NCI-H526 (cell line): ENCODE measurements at regions not wholly inside any gene's neighbourhood (a gene's known extent, or its start where the extent isn't known, plus 50 kb on each side); places are given as distances from the start of the nearest gene placed in this dataset.

Experiments
- DNase-seq, 2 experiments: peaks; one replicate each; lab custom pipeline; 2025; lab: John Stamatoyannopoulos, UW

DNA sequence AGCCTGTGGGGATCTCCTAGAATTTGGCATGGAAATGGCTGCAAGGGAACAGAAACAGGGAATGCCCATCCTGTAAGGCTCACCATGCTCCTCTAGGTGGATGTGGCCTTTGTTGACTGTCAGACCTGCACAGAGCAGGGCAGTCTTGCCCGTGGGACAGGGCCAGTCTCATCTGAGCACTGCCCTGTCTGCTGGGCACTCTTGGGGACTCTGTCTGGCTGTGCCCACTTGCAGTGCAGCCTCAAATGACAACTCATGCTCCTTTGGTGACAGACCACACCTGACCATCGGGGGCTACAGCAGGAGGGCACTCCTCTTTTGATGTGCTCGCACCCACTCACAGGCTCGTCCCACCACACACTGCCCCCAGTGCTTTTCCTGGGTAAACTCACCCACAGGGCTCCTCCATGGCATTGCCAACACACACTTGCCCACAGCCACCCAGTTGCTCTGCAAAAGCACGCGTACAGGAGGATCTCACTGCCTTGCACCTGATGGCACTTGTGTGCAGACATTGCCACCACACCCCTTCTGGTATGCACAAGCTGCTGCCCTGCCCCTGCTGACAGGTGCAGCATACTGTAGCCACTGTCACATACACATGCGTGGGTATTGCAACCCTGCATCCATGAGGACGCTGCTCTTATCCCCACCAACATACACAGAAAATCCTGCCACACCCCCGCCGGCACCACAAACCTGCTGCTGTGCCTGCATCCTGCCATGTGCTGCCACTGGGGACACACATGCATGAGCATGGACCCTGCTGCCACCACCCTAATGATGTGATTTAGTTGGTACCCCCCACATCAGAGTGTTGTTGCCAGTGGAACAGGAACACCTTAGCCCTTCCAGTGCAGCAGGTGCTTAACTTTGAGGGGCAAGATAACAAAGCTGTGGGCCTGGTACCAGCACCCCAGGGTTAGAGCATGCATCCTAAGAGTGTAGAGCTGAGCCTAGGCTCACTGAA lies 100.1 kb upstream of the ARHGEF9 start:
- no peak for DNase-seq

GRCh38 chrX:63869506-63869905 lies 84.5 kb upstream of the ARHGEF9 start:
- DNase-seq = no peak

GRCh38 chrX:63855896-63856295 lies 70.9 kb upstream of the ARHGEF9 start:
- no peak for DNase-seq

DNA sequence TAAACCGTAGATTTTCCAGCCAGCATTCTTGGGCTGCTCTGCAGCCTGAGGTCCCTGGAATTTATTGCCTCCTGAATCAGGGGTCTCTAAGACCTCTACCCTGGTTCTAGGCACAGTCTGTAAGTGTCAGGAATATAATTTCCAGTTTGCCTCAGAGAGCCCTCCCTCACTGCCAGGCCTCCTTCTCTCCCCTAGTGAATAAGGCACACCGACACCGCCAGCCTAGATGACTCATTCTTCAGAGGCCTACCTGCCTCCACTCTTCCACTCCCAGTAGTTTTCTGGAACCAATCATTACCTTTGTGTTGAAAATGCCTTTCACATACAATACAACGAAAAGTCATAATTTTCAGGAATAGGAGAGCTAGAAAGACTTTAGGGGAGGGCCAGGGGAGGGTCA lies 50.3 kb upstream of the ARHGEF9 start:
- no peak for DNase-seq
